T-helper 1 cell (primary cell): ENCODE measurements at regions not wholly inside any gene's neighbourhood (a gene's known extent, or its start where the extent isn't known, plus 50 kb on each side); places are given as distances from the start of the nearest gene placed in this dataset.

Experiments used
- DNase-seq, 5 donors: peaks; one replicate each; pipeline ENCODE4 v3.0.0-alpha.2; 2012 to 2020

- no peak for DNase-seq
These were observed 92.7 kb downstream of the ZC3H11B start for GRCh38 chr1:219520241-219520640.

GRCh38 chr1:219518907-219519248 is 94.0 kb downstream of the ZC3H11B start:
- no peak for DNase-seq

GRCh38 chr1:219518168-219518906 is 94.6 kb downstream of the ZC3H11B start:
- peak in 1 of 5 donors; percentile 3 for DNase-seq

GRCh38 chr1:219517031-219517430 is 95.9 kb downstream of the ZC3H11B start:
- DNase-seq = no peak

GRCh38 chr1:219514728-219515127 is 98.2 kb downstream of the ZC3H11B start:
- DNase-seq = no peak

GRCh38 chr1:219507437-219507836 is 105.5 kb downstream of the ZC3H11B start:
- DNase-seq = peak in 1 of 5 donors; percentile 2

- no peak for DNase-seq
These were observed 106.0 kb downstream of the ZC3H11B start for GRCh38 chr1:219506936-219507335.

GRCh38 chr1:219506473-219506899 is 106.4 kb downstream of the ZC3H11B start:
- DNase-seq = no peak

- DNase-seq = no peak
These were observed 107.0 kb downstream of the ZC3H11B start for GRCh38 chr1:219505886-219506285.

GRCh38 chr1:219503604-219504003 is 109.3 kb downstream of the ZC3H11B start:
- no peak for DNase-seq

- no peak for DNase-seq
These were observed 112.5 kb downstream of the ZC3H11B start for GRCh38 chr1:219500327-219500897.

- no peak for DNase-seq
These were observed 114.2 kb downstream of the ZC3H11B start for GRCh38 chr1:219498666-219499065.

GRCh38 chr1:219495737-219496408 is 117.0 kb downstream of the ZC3H11B start:
- DNase-seq = no peak

GRCh38 chr1:219492717-219493116 is 120.2 kb downstream of the ZC3H11B start:
- DNase-seq = no peak

- no peak for DNase-seq
These were observed 122.3 kb downstream of the ZC3H11B start for GRCh38 chr1:219490566-219490965.

GRCh38 chr1:219489636-219490035 is 123.3 kb downstream of the ZC3H11B start:
- no peak for DNase-seq

GRCh38 chr1:219488275-219488674 is 124.6 kb downstream of the ZC3H11B start:
- DNase-seq = no peak

GRCh38 chr1:219483530-219483929 is 129.4 kb downstream of the ZC3H11B start:
- no peak for DNase-seq

- DNase-seq = no peak
These were observed 132.9 kb downstream of the ZC3H11B start for GRCh38 chr1:219480011-219480410.

GRCh38 chr1:219478811-219479210 is 134.1 kb downstream of the ZC3H11B start:
- DNase-seq = no peak

- no peak for DNase-seq
These were observed 135.0 kb downstream of the ZC3H11B start for GRCh38 chr1:219477861-219478260.

- DNase-seq = no peak
These were observed 136.2 kb downstream of the ZC3H11B start for GRCh38 chr1:219476716-219477115.

- no peak for DNase-seq
These were observed 136.8 kb downstream of the ZC3H11B start for GRCh38 chr1:219476116-219476515.

- no peak for DNase-seq
These were observed 140.3 kb downstream of the ZC3H11B start for GRCh38 chr1:219472596-219472995.
